HUDEP-2 (cell line): ENCODE measurements at regions not wholly inside any gene's neighbourhood (a gene's known extent, or its start where the extent isn't known, plus 50 kb on each side); places are given as distances from the start of the nearest gene placed in this dataset.

Source experiments
- DNase-seq, 76 experiments: peaks; one replicate each; lab custom pipeline; 2025; ENCODE audit not compliant: unreplicated experiment in 76 of 76; lab: John Stamatoyannopoulos, UW

DNA sequence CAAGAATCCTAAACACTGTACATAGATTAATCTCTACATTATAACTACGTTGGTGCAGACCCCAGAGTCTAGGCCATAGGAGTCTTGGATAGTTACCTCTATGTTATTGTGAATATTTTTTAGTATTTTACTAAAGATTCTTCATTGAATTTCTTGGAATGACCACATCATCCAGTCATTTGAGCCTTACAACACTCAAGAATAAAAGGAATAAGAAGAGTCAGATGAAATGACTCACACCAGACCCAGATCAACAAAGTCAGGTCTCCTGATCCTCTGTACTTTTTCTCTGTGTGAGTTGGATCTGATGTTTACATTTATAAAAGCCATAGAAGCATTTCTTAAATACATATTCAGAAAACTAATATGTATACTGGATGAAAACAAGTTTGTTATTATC lies 179.2 kb upstream of the ARHGAP20 start:
- no peak for DNase-seq

DNA sequence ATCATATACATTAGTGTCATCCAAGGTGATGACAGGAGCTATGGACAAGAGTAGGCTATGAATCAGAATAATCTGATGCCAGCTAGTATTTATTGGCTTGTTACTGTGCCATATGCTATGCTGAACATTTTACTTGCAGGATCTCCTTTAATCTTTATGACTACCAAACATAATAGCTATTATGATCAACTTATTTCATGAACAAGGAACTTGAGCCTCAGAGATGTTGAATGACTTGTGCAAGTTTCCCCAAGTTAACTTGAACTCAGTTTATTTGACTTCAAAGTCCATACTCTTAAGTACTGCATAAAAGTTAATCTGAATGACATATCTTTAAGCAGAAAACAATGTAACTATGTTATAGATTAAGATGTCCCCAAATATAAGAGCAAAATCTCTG lies 178.8 kb upstream of the ARHGAP20 start:
- no peak for DNase-seq

DNA sequence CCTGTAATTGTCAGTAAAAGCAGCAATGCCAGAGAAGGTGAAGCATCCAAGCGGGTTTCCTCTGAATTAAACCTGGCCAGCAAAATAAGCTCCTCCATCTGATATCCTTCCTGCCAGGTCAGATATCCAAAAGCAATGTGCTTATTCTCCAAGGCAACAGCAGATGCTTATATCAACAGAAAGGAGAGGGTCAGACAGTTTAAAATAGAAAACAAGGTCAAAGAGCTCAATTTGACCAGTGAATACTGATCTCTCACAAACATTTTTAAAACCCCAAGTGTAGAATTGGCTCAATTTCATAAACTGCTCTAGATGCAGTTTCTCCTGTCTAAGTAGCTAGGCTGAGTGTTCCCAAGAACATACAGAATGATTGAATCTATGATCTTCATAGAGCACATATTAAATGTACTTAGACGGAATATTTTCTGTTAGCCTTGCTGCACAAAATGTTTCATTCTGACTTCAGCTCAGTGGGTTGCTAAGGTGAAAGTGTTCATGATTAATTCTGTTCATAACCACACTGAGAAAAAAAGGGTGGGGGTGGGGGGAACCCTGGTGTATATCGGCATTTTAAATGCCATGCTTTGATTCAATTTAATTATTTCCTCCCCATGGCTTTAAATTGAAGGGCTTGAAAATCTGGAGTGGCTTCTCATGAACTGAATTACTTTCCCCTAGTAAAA lies 174.2 kb upstream of the ARHGAP20 start:
- no peak for DNase-seq

DNA sequence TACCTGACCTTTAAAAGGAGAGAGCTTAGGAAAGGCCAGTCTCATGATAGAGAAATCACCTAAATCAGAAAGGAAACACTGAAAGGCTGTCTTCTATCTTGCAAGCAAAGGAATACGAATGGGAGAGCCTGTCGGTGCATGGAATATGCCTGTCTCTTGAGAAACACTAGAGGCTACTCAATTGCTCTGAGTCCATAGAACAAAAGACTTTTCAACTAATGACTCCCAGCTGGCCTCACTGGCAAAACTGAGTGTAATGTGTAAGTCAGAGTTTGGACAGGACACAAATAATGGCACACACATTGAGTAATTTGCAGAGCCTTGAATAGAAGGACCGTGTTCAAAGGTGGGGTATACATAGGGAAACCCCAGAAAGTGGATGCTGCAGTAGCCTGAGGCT lies 171.0 kb upstream of the ARHGAP20 start:
- no peak for DNase-seq

DNA sequence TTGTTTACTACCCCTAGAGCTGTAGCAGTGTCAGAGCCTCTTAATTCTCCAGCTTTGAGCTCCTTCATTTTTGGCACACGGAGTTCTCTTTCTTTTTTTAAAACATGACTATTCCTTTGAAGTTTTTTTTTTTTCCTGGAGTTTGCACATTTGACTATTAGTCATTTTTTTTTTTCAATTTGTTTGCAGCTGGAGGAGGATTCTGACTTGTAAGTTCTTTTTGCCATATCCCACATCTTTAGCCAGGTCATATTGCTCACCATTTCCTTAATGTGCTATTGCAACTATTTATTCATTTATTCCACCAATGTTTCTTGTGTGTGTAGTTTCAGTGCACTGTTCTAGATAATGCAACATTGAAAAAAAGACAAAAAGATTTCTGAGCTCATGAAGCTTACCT lies 166.3 kb upstream of the ARHGAP20 start:
- no peak for DNase-seq

DNA sequence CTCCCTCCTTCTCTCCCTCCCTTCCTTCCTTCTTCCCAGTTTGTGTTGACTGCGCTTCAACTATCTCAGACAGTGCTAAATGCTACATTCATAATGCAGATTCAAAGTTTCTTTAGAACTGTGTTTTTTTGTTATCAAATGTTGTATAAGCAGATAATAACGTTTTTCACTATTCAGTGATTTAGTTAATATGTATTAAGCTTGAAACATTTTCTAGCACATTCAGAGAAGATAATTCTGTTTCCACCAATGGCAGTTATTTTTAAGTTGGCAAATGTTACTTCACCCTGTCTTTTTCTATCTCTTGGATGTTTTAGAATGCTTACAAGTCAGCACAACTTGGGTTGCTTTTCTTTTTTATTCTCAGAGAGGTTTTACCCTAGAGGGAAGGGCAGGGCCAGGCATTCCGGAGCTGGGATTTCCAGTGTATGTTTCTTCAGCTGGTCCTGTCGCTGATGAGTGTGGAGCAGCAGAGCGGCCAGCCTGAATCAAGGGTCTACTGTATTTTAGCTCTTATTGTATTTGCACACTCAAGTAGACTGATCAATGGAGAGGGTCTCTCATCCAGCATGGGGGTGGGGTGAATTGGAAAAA lies 162.3 kb upstream of the ARHGAP20 start:
- no peak for DNase-seq

DNA sequence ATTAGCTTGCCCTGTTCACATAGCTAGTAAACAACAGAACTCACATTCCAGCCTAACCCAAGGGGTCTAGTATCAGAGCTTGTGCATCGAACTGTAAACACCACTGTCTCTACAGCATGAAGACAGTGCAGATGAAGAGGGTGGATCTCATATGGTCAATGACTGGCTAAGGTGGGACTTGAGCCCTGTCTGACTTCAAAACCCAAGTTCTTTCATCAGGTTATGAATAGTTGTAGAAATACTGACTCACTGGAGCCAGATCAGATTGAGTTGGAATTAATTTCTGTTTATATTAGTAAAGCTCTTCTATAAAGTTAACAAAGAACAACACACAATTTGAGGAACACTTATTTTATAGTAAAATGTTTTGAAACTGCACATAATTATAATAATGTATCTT lies 161.7 kb upstream of the ARHGAP20 start:
- DNase-seq, result no peak

DNA sequence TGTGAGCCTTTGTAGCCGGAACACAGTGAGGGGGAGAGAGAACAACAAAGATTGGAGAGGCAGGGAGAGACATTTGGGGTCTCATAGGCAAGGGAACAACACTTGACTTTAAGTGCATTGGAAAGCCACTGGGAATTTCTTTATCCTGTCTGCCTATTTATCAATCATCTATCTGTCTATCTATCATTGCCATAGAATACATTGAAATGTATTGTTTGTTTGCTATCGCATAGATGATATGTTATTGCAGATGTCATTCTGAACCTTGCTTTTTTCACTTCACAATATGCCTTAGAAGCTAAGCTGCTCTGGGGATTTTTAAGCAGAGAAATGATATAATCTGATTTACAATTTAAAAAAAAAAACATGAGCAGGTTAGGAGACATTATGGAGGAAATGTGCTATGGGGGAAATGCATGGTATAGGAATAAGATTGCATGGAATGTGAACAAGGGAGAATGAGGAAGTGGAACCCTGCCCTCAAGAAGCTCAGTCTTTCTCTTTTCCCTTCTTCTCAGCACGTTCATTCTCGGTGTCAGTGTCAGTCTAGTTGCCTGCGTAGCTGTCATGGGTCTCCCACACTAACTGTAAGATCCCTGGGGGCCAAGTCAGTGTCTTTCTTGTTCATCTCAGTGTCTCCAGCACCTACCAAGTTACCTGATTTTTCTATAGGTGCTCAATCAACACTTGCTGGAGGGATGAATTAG lies 158.7 kb upstream of the ARHGAP20 start:
- DNase-seq, result no peak

DNA sequence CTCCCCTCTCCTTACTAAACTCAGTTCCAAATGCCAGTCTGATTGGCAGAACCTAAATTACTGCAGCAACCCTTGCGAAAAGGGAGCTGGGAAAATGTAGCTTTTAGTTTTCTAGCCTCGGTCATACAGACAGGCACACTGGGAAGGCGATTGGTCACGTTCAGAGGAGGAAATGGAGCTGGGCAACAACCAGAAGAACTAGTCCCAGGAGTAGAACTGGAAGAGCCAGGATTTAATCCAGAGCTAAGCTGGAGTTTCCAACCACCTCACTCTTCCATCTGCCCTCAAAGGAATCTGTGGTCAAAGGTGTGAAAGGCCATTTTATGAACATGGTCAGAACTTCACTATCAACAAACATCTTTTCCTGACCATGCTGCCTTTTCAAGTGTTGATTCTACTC lies 155.7 kb upstream of the ARHGAP20 start:
- DNase-seq, result no peak

DNA sequence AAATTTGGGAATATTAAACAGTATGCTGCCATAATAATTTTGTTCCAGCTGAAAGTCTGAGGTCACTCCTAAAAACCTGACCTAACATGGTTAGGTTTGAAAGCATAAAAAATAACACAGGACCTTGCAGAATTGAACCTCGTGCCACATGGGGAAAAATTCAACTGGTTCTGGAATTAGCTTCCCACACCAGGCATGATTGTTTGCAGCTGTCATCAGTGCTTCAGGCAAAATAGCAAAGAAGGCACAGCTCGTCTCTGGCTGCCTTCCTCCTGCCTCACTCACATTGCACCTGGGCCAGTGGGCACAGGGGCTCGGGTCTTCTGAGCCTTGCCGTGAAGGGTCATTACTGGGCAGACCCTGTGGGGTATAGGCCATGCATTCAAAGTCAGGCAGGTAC lies 153.8 kb upstream of the ARHGAP20 start:
- DNase-seq, result no peak

DNA sequence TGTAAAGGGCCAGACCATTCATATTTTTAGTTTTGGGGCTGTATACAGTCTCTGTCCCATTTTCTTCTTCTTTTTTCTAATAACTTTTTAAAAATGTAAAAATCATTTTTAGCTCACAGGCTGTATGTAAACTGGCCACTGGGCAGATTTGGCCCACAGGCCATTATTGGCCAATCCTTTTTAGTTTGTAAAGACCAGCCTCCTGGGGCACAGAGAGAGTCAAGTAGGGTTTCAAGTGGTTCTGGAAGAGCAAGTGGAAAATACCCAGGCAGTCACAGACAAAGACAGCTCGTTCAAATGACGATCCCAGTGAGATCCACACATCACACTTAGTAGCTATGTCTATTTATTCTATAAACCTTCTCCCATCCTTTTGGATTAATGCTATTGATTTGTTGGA lies 150.2 kb upstream of the ARHGAP20 start:
- no peak for DNase-seq

DNA sequence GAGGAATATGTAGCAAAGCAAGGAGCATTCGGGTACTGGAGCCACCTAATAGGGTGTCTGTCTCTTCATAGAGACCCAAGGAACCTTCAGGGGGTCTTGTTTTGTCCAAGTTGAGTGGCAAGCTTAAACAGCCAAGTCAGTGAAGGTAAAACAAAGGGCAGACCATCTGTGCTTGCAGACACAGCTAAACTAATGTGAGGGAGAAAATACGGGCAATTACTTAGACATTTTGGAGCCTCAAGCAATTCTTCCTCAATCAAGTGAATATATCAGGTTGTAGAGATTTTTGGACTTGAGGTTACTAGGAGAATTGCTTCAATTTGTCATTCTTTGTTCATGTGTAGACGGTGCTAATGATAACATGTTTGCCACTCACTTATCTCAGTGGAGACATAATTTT lies 148.2 kb upstream of the ARHGAP20 start:
- DNase-seq, result no peak

DNA sequence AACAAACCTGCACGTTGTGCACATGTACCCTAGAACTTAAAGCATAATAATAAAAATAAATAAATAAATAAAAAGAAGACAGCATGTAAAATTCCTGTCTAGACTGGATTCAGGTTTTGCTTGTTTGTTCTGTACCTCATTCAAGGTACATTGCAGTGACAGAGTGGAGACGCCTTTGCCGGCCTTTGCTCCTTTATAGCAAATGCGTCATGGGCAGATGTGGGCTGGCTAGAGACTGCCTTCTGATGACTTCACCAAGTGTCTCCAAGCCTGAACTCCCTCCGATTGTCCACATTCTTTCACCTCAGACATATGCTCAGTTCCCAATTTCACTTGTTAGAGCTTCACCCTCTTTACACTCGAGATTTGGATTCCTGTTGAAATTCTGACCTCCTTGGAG lies 147.8 kb upstream of the ARHGAP20 start:
- DNase-seq, result no peak

DNA sequence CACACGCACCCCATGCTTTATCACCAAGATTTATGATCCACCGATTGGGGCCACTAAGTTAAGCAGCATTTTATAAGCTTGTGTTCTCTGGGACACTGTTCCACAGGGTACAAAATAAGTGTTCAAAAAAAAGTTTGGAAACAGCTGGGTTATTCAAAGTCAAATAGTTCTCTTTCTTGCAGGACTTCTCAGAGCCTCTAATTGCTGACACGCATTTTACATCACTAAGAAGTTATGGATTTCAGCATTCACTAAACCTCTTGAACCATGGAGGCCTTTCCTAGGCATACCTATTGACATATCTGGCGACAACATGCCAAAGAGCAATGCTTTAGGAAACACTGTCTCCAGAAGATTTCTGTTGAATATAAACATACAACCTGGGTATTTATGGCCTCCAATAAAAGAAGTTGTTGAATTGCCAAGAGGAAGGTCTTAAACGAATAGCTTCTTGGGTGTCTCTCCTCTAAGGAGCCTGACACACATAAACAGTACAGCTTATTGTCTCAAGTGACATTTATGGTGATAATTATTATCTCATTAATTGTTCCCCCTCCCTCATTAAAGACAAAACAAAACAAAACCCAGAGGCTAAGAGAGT lies 147.1 kb upstream of the ARHGAP20 start:
- no peak for DNase-seq

DNA sequence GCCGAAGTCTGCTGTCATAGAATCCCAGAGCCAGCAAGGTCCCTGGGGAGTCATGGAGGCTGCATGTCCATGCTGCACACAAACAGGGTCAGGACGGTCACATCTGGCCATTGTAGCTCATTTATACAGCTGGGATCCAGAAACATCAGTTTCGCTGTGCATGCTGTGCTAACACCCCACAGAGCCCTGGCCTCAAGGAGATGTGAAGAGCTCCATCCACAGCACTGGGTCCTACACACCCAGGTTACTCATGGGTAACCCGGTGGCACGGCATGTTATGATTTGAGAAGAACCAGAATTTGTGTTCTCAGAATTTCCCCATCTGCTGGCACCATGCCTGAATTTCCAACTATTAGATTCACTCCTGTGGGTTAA lies 146.3 kb upstream of the ARHGAP20 start:
- no peak for DNase-seq

DNA sequence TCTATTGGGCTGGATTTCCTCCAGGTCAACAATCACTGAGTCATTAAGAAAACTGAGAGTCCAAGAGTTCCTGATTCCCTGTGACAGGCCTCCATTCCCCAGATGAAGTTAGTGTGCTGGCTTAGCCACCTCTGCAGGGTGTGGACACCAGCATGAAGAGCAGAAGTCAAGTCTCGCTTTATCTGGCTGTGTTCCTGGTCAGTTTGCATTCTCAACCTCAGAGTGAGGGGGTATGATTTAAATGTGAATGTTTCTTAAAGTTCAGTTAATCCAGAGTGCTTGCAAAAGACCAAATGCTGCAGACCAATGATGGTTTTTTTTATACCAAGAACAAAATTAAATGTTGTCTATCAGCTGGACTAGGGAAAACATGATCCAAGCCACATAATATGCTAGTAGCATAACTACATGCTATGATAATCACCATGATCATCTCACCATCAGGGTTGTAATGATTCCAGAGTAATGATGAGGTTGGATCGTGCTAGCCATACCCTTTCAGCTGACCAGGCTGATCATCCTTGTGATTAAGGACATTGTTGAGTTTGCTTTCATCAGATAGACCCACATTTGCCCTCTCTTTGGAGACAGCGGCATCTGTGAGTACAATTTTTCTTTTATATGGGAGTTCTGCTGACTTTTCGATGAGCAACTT lies 145.8 kb upstream of the ARHGAP20 start:
- no peak for DNase-seq

DNA sequence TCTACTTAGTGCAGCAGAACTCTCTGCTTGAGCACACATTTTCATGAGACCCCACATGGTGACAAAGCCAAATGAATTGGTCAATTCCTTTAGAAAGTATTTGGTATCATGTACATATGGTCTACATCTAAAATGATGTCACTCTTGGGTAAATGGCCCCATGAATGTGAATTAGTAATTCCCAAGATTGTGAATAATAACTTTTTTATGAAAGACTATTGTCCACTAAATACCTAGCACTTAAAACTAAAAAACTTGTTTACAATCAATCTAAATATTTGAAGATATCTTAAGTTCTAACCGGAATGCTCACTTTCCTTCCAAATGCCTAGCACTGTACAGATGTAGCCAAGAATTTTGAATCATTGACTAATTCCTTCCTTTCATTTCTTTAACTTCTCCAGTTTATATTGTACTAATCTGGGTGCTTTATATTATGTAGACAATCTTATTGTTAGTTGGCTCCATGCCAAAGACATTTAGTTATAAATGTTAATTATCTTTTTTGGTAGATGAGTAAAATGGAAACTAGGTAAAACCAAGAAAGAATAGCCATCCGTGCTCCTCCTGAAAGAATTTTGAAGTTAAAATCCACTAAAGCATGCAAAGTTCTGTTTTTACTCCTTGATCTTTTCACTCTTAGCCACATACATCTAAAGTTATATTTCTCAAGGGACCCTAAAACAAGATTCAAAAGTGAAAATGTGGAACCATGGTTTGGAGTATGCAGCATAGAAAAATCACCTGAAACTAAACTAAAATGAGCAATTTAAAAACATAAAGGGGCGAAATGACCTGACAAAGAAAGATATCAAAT lies 145.0 kb upstream of the ARHGAP20 start:
- no peak for DNase-seq

DNA sequence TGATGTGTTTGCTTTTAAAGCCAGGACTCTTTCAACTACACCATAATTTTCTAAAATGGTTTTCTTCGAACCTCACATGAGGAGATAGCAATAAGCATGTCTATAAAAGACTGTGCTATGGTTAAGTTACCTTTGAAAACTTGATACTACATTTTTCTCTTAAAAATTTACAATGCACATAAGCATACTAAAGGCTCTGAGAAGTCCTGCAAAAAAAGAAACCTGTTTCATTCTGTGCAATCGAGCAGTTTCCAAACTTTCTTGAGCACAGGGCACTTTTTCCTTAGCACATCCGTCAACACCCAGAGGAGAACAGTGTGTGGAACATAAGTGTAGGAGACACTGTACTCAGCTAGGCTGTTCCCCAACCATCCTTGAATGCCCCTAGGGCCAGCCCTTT lies 144.1 kb upstream of the ARHGAP20 start:
- DNase-seq, result no peak

DNA sequence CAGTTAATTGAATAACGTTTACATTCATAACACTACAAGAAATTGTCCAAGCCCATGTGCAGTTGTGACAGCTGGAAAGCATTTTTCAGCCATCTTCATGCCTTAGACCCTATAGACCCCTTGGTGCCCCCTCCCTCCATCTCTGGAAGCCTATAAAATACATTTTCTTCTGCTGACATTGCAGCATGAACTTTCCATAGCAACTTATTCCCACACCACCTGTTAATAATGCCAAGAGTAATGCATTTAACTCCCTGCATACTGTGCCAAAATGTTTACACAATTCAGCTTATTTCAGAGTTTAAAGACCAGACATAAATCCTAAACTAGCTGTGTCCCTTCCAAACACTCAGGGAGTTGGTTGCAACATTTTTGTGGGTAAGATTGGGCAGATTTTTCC lies 143.0 kb upstream of the ARHGAP20 start:
- DNase-seq, result no peak

DNA sequence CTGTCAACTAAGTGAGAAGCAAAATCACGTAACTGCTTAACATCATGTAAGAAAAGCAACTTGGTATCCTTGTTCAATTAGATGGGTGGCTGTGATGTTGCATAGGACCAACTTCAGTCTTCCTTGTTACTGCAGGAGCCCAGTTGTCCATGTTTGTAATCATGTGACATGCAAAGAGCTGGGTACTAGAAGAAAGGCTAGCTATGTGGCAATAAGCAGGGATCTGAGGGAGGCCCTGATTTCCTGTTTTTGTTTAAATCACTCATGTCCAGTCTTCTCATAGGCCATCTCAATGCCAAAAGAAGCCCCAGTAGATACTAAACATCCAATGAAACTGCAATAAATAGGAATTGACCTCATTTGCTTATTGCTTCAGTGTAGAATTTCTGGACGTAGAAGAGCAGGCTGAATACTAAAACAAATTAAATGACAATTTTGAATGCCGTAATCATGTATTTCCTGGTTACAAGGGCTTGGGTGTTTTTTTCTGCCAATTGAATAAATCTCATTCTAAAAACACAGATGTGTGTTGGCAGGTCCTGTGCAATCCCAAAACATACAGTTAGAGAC lies 140.8 kb upstream of the ARHGAP20 start:
- DNase-seq, result no peak
